ENCODE measurements at regions not wholly inside any gene's neighbourhood (a gene's known extent, or its start where the extent isn't known, plus 50 kb on each side); places are given as distances from the start of the nearest gene placed in this dataset.

GRCh38 chr17:54835015-54835414, 65.6 kb upstream of the TOM1L1 start:
- H3K4me3 ChIP-seq (ENCODE audit: insufficient read depth, low read depth, low read length), result no peak overlapping the region
- H3K36me3 ChIP-seq (replicated peaks; ENCODE audit: control insufficient read depth, insufficient read depth, low read length), result no peaks in the 10 kb centered on the region
- DNase-seq, result no peak
- no peaks in the 10 kb centered on the region for H3K27me3 ChIP-seq (ENCODE audit: control insufficient read depth, insufficient read depth, low read length)

GRCh38 chr17:54836723-54837462, 63.8 kb upstream of the TOM1L1 start:
- Histone ChIP-seq H3K36me3 (replicated peaks; ENCODE audit: control insufficient read depth, insufficient read depth, low read length) (no peaks in the 10 kb centered on the region), H3K4me3 (ENCODE audit: insufficient read depth, low read depth, low read length) (no peak overlapping the region), H3K27me3 (ENCODE audit: control insufficient read depth, insufficient read depth, low read length) (no peaks in the 10 kb centered on the region)
- DNase-seq, result no peak

- no peak overlapping the region for H3K4me3 ChIP-seq (ENCODE audit: insufficient read depth, low read depth, low read length)
- no peak for DNase-seq
- no peaks in the 10 kb centered on the region for H3K36me3 ChIP-seq (replicated peaks; ENCODE audit: control insufficient read depth, insufficient read depth, low read length)
- H3K27me3 ChIP-seq (ENCODE audit: control insufficient read depth, insufficient read depth, low read length), result no peaks in the 10 kb centered on the region
Observed at GRCh38 chr17:54838651-54839421, 61.8 kb upstream of the TOM1L1 start.

- no peaks in the 10 kb centered on the region for H3K36me3 ChIP-seq (replicated peaks; ENCODE audit: control insufficient read depth, insufficient read depth, low read length)
- DNase-seq, result no peak
- no peaks in the 10 kb centered on the region for H3K27me3 ChIP-seq (ENCODE audit: control insufficient read depth, insufficient read depth, low read length)
- no peak overlapping the region for H3K4me3 ChIP-seq (ENCODE audit: insufficient read depth, low read depth, low read length)
Observed at GRCh38 chr17:54839447-54839846, 61.2 kb upstream of the TOM1L1 start.

- no peak for DNase-seq
- no peaks in the 10 kb centered on the region for H3K36me3 ChIP-seq (replicated peaks; ENCODE audit: control insufficient read depth, insufficient read depth, low read length)
- H3K27me3 ChIP-seq (ENCODE audit: control insufficient read depth, insufficient read depth, low read length), result no peaks in the 10 kb centered on the region
- H3K4me3 ChIP-seq (ENCODE audit: insufficient read depth, low read depth, low read length), result no peak overlapping the region
Observed at GRCh38 chr17:54840885-54841591, 59.6 kb upstream of the TOM1L1 start.

- Histone ChIP-seq H3K27me3 (ENCODE audit: control insufficient read depth, insufficient read depth, low read length) (no peaks in the 10 kb centered on the region), H3K36me3 (replicated peaks; ENCODE audit: control insufficient read depth, insufficient read depth, low read length) (no peaks in the 10 kb centered on the region)
- no peak for DNase-seq
Observed at GRCh38 chr17:54841656-54842055, 59.0 kb upstream of the TOM1L1 start.

GRCh38 chr17:54844233-54844632, 56.4 kb upstream of the TOM1L1 start:
- Histone ChIP-seq H3K27me3 (ENCODE audit: control insufficient read depth, insufficient read depth, low read length) (no peaks in the 10 kb centered on the region), H3K36me3 (replicated peaks; ENCODE audit: control insufficient read depth, insufficient read depth, low read length) (no peaks in the 10 kb centered on the region), H3K4me3 (ENCODE audit: insufficient read depth, low read depth, low read length) (no peak overlapping the region)
- no peak for DNase-seq

More at GRCh38 chr17:54841656-54842055, 59.0 kb upstream of the TOM1L1 start:
- H3K4me3 ChIP-seq (ENCODE audit: insufficient read depth, low read depth, low read length), result no peak overlapping the region

- Histone ChIP-seq H3K4me3 (ENCODE audit: insufficient read depth, low read depth, low read length) (no peak overlapping the region), H3K36me3 (replicated peaks; ENCODE audit: control insufficient read depth, insufficient read depth, low read length) (no peaks in the 10 kb centered on the region), H3K27me3 (ENCODE audit: control insufficient read depth, insufficient read depth, low read length) (no peaks in the 10 kb centered on the region)
- DNase-seq, result no peak
Observed at GRCh38 chr17:54848368-54848987, 52.2 kb upstream of the TOM1L1 start.

GRCh38 chr17:54849660-54850059, 51.0 kb upstream of the TOM1L1 start:
- no peak overlapping the region for H3K4me3 ChIP-seq (ENCODE audit: insufficient read depth, low read depth, low read length)
- DNase-seq, result no peak
- no peaks in the 10 kb centered on the region for H3K27me3 ChIP-seq (ENCODE audit: control insufficient read depth, insufficient read depth, low read length)
- no peaks in the 10 kb centered on the region for H3K36me3 ChIP-seq (replicated peaks; ENCODE audit: control insufficient read depth, insufficient read depth, low read length)

Data from H7 (cell line).